K562 (cell line): ENCODE measurements at regions not wholly inside any gene's neighbourhood (a gene's known extent, or its start where the extent isn't known, plus 50 kb on each side); places are given as distances from the start of the nearest gene placed in this dataset.

ENCODE experiments used
- ATAC-seq: fragments of 200-7000 bp; cut with Tn5 transposase; 3 replicates; pipeline ENCODE4 v1.9.1; 2020; ENCODE audit warnings: moderate library complexity
- BruUV-seq: library from RNA; stranded (reverse); fragments of 400-500 nt; replicated peaks from 2 replicates; lab custom pipeline; 2021; lab: Mats Ljungman, UMichigan
- CTCF ChIA-PET: fragments of 300-600 bp; formaldehyde crosslinking; extraction: SDS; loops from one replicate; lab custom pipeline; 2021; ENCODE audit warnings: low intra/inter-chr PET ratio; lab: Yijun Ruan, JAX
- POLR2A ChIA-PET: fragments of 300-600, 350-650 bp; sonication (Branson Sonifier 250); formaldehyde crosslinking; extraction: SDS; loops from one replicate; lab custom pipeline; 2021; ENCODE audit warnings: antibody characterized with exemption, inconsistent platforms; lab: Yijun Ruan, JAX
- DNase-seq, 4 experiments: peaks; one replicate each; pipeline versions ENCODE4 v3.0.0 to v3.0.0-alpha.2; 2011 to 2018; ENCODE audit warnings: low spot score in 3 of 4, mixed read lengths in 3 of 4; ENCODE audit errors: extremely low read depth in 1 of 4
- FAIRE-seq: peaks from 2 replicates; lab custom pipeline; 2011; peaks lifted over from hg19 to GRCh38; lab: Jason Lieb, UNC
- H2AFZ ChIP-seq: 2 replicates; pipeline ENCODE4 v1.6.0; 2011; ENCODE audit warnings: low read depth, low read length, control low read depth, inconsistent platforms
- H3K27ac ChIP-seq: fragments of 200-600 bp; 3 replicates; pipeline ENCODE4 v1.8.0; 2011; ENCODE audit warnings: low read depth, mild to moderate bottlenecking, control low read depth, inconsistent platforms, low read length, moderate library complexity, mixed read lengths; ENCODE audit errors: extremely low read depth
- H3K27me3 ChIP-seq, 2 experiments: fragments of 300-600 bp in 1 of 2; 2 replicates in 1 of 2; 3 replicates in 1 of 2; pipeline versions ENCODE4 v1.6.0 to v1.8.0; 2011; ENCODE audit warnings: inconsistent platforms in 2 of 2, low read length in 2 of 2, mild to moderate bottlenecking in 1 of 2, mixed read lengths in 1 of 2, moderate library complexity in 1 of 2; ENCODE audit not compliant: control insufficient read depth in 2 of 2, insufficient read depth in 2 of 2
- H3K36me3 ChIP-seq: fragments of 300-600 bp; 3 replicates; pipeline ENCODE4 v1.8.0; 2011; ENCODE audit warnings: mild to moderate bottlenecking, low read length, inconsistent platforms; ENCODE audit not compliant: control insufficient read depth, insufficient read depth
- H3K4me1 ChIP-seq, 2 experiments: fragments of 200-600 bp in 1 of 2; replicated peaks in 1 of 2; 2 replicates in 1 of 2; 3 replicates in 1 of 2; pipeline versions ENCODE4 v1.5.1 to v1.8.0; 2011; ENCODE audit warnings: inconsistent platforms in 2 of 2, low read length in 2 of 2, mild to moderate bottlenecking in 1 of 2, mixed read lengths in 1 of 2, moderate library complexity in 1 of 2; ENCODE audit not compliant: control insufficient read depth in 2 of 2, insufficient read depth in 2 of 2
- H3K4me2 ChIP-seq: 2 replicates; pipeline ENCODE4 v1.6.1; 2011; ENCODE audit warnings: low read length, control low read depth, inconsistent platforms, mixed read lengths; ENCODE audit not compliant: insufficient read depth
- H3K4me3 ChIP-seq: fragments of 200-600 bp; sonication (generic), shearing (Covaris generic); 2 replicates; pipeline ENCODE4 v1.5.1; 2016; ENCODE audit warnings: control low read depth, inconsistent platforms
- H3K79me2 ChIP-seq: fragments of 200-600 bp; 3 replicates; pipeline ENCODE4 v1.8.0; 2011; ENCODE audit warnings: low read length, inconsistent platforms; ENCODE audit not compliant: control insufficient read depth, insufficient read depth
- H3K9ac ChIP-seq, 2 experiments: 2 replicates each; pipeline versions ENCODE4 v1.6.0 to v1.6.1; 2011; ENCODE audit warnings: low read depth in 2 of 2, low read length in 2 of 2, control low read depth in 1 of 2, inconsistent platforms in 1 of 2, mild to moderate bottlenecking in 1 of 2, mixed read lengths in 1 of 2; ENCODE audit not compliant: insufficient read depth in 1 of 2
- H3K9me1 ChIP-seq: one replicate; pipeline ENCODE4 v1.6.0; 2011; ENCODE audit warnings: inconsistent platforms, mild to moderate bottlenecking, low read length, moderate library complexity; ENCODE audit not compliant: control insufficient read depth, insufficient read depth
- H3K9me3 ChIP-seq: replicated peaks from 2 replicates; pipeline ENCODE4 v1.5.1; 2011; ENCODE audit warnings: low read depth, low read length, inconsistent platforms; ENCODE audit not compliant: control insufficient read depth, insufficient read depth
- H4K20me1 ChIP-seq: replicated peaks from 2 replicates; pipeline ENCODE4 v1.6.1; 2011; ENCODE audit warnings: low read length, inconsistent platforms, mixed read lengths; ENCODE audit not compliant: control insufficient read depth, insufficient read depth
- GTF2B ChIP-seq: IDR thresholded peaks from 2 replicates; pipeline ENCODE4 v1.6.1; 2011; ENCODE audit not compliant: insufficient read length; ENCODE audit errors: extremely low read depth
- HLTF ChIP-seq: fragments of 450-650 bp; IDR thresholded peaks from 2 replicates; pipeline ENCODE4 v1.6.1; 2016
- HMG20B ChIP-seq: fragments of 250-450 bp; sonication (Bioruptor Pico); IDR thresholded peaks from 2 replicates; pipeline ENCODE4 v1.5.0; 2021; ENCODE audit warnings: mild to moderate bottlenecking
- HMGN3 ChIP-seq: IDR thresholded peaks from 2 replicates; pipeline ENCODE4 v1.6.1; 2011; ENCODE audit warnings: borderline replicate concordance, low read depth, mild to moderate bottlenecking, mixed read lengths, low read length; ENCODE audit not compliant: insufficient read length; ENCODE audit errors: extremely low read depth
- NFYB ChIP-seq: IDR thresholded peaks from 2 replicates; pipeline ENCODE4 v1.6.1; 2011; ENCODE audit warnings: mild to moderate bottlenecking, moderate library complexity; ENCODE audit not compliant: insufficient read length; ENCODE audit errors: extremely low read depth
- NR2F6 ChIP-seq: fragments of 450-650 bp; formaldehyde crosslinking; IDR thresholded peaks from 2 replicates; pipeline ENCODE4 v1.4.0; 2020; ENCODE audit warnings: mild to moderate bottlenecking
- PTBP1 ChIP-seq: fragments of 200-400 bp; formaldehyde crosslinking; IDR thresholded peaks from 2 replicates; pipeline ENCODE4 v1.6.1; 2017; ENCODE audit warnings: low read depth, low read length
- TBP ChIP-seq: optimal IDR thresholded peaks from 2 replicates; pipeline ENCODE3; 2011; ENCODE audit warnings: low read depth, low read length, improper control_type of control experiment
- TCF7L2 ChIP-seq: fragments of 150-350 bp; IDR thresholded peaks from 2 replicates; pipeline ENCODE4 v1.6.1; 2016; ENCODE audit warnings: low read depth, mild to moderate bottlenecking, low read length, moderate library complexity
- TEAD4 ChIP-seq, 2 experiments: sonication (generic) in 1 of 2; formaldehyde crosslinking in 1 of 2; IDR thresholded peaks; 2 replicates each; pipeline versions ENCODE4 v1.6.1 to v1.8.0; 2012 to 2022; ENCODE audit warnings: borderline replicate concordance in 1 of 2, inconsistent platforms in 1 of 2, low read length in 1 of 2, mild to moderate bottlenecking in 1 of 2, missing genetic modification reagents in 1 of 2
- ZKSCAN3 ChIP-seq: fragments of 250-450 bp; sonication (Bioruptor Pico); IDR thresholded peaks from 2 replicates; pipeline ENCODE4 v1.4.0; 2020
- ZNF253 ChIP-seq: fragments of 250-450 bp; sonication (Bioruptor Pico); conservative IDR thresholded peaks from 2 replicates; pipeline ENCODE4 v1.6.1; 2021; ENCODE audit warnings: mild to moderate bottlenecking
- ZNF277 ChIP-seq: fragments of 250-450 bp; sonication (Bioruptor Pico); IDR thresholded peaks from 2 replicates; pipeline ENCODE4 v1.8.0; 2022; ENCODE audit warnings: inconsistent platforms, mild to moderate bottlenecking, moderate library complexity, borderline replicate concordance
- WGBS: fragments of 100-300 bp; shearing (Covaris generic); methylation state at CpG from one replicate; pipeline ENCODE4 v1.1.6; 2016; ENCODE audit warnings: low coverage, mixed read lengths; ENCODE audit not compliant: insufficient coverage; ENCODE audit errors: missing lambda C conversion rate; 5-methylcytosine and 5-hydroxymethylcytosine counted together
- in situ Hi-C: fragments of 300-500 bp; cut with MboI; formaldehyde crosslinking; loops from 4 replicates; pipeline ENCODE4 v1.15.0; 2018; ENCODE audit warnings: inconsistent platforms, mixed read lengths
- intact Hi-C: fragments of 100-400 bp; cut with micrococcal nuclease; formaldehyde crosslinking; loops from 2 replicates; pipeline ENCODE4 v1.14.2; 2022
- TF ChIP-seq, protein P1 (sequence below): fragments of 250-450 bp; sonication (Bioruptor Pico); IDR thresholded peaks from 2 replicates; pipeline ENCODE4 v1.5.0; 2020; ENCODE audit warnings: mild to moderate bottlenecking

DNA sequence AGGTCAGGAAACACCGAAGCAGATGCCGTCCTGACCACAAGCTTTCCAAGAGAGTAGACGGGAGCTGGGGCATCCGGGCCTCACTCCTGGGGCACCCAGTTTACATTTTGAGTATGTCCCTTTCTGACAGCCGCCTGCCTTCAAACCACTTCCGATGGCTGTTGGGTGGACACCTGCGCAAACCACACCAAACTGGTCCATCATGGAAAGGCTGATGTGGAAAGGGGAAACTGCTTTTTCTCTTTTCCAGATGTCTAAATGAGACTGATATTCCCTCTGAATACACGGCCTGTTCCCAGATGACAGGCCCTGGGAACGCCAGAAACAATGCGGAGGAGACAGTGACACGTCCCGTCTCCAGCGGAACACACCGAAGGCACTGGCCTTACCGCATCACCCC, 290.0 kb upstream of the SALL3 start:
- Histone ChIP-seq H4K20me1 (no peaks in the 10 kb centered on the region), H3K36me3 (no peaks in the 10 kb centered on the region), H3K4me2 (no peak overlapping the region), H3K27ac (no peak overlapping the region), H2AFZ (no peak overlapping the region), H3K9me1 (no peaks in the 10 kb centered on the region), H3K79me2 (no peaks in the 10 kb centered on the region), H3K9ac (no peak overlapping the region), H3K27me3 (peaks cover 0 to 26% of the 10 kb centered on the region in 2 experiments; a peak in 3 of 5 replicates), H3K4me3 (no peak overlapping the region), H3K4me1 (no peaks in the 10 kb centered on the region), H3K9me3 (no peaks in the 10 kb centered on the region)
- ChIA-PET POLR2A (no interaction called here), CTCF (no interaction called here)
- DNase-seq (no peak), ATAC-seq (no peak), FAIRE-seq (no peak)
- intact Hi-C loops = no loop called here
- in situ Hi-C loops = no loop called here
- no peak for TF ChIP-seq HLTF
- no peak for TF ChIP-seq ZKSCAN3
- TF ChIP-seq GTF2B = no peak
- TF ChIP-seq TEAD4 (IDR thresholded peaks at IDR 0.05; ENCODE audit: low read length) = no peak
- TF ChIP-seq TEAD4 (CRISPR knock-in tag; IDR thresholded peaks at IDR 0.05; ENCODE audit: borderline replicate concordance) = no peak
- no peak for TF ChIP-seq HMG20B (CRISPR knock-in tag)
- no peak for TF ChIP-seq NR2F6 (CRISPR knock-in tag)
- TF ChIP-seq TCF7L2 = no peak
- no TSS peak for BruUV-seq
- under 1% methylated on average over 13 of the region's 15 CpGs for WGBS

DNA sequence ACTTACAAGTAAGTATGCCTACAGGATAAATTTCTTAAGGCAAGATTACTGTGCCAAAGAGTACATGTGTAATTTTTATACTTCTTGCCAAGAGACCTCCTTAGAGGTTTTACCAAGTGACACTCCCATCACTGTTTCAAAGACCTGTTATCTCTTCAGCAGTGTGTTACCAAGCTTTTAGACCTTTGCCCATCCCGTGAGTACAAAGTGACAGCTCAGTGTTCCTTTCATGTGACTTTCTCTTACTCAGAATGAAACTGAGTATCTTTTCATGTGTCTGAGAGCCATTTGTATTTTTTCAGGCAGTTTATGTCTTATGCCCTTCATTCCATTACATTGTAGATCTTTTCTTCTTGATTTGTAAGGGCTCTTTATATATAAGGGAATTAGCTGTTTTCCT, 287.5 kb upstream of the SALL3 start:
- Histone ChIP-seq H3K79me2 (no peaks in the 10 kb centered on the region), H4K20me1 (no peaks in the 10 kb centered on the region; the same call in 1 of the 2 replicates), H3K27me3 (peaks cover 0 to 22% of the 10 kb centered on the region in 2 experiments; a peak in 4 of 5 replicates), H2AFZ (no peak overlapping the region), H3K9me3 (no peaks in the 10 kb centered on the region), H3K4me3 (no peak overlapping the region), H3K4me1 (no peaks in the 10 kb centered on the region), H3K4me2 (no peak overlapping the region), H3K9ac (no peak overlapping the region), H3K36me3 (no peaks in the 10 kb centered on the region), H3K27ac (no peak overlapping the region), H3K9me1 (no peaks in the 10 kb centered on the region)
- no peak for DNase-seq
- no peak for ATAC-seq
- in situ Hi-C loops = no loop called here
- WGBS = no CpG with 5 or more reads among the region's 1 CpG
- intact Hi-C loops = no loop called here
- no TSS peak for BruUV-seq
- POLR2A ChIA-PET = no interaction called here
- CTCF ChIA-PET = no interaction called here
- no peak for FAIRE-seq
- TF ChIP-seq PTBP1 = no peak
- TF ChIP-seq ZNF253 (CRISPR knock-in tag) = no peak
- TF ChIP-seq, protein P1, sequence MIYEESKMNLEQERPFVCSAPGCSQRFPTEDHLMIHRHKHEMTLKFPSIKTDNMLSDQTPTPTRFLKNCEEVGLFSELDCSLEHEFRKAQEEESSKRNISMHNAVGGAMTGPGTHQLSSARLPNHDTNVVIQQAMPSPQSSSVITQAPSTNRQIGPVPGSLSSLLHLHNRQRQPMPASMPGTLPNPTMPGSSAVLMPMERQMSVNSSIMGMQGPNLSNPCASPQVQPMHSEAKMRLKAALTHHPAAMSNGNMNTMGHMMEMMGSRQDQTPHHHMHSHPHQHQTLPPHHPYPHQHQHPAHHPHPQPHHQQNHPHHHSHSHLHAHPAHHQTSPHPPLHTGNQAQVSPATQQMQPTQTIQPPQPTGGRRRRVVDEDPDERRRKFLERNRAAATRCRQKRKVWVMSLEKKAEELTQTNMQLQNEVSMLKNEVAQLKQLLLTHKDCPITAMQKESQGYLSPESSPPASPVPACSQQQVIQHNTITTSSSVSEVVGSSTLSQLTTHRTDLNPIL (CRISPR knock-in tag) = no peak
- no peak for TF ChIP-seq NFYB
- TF ChIP-seq TBP = no peak
- no peak for TF ChIP-seq ZNF277
- no peak for TF ChIP-seq HMGN3
